ENCODE measurements at regions not wholly inside any gene's neighbourhood (a gene's known extent, or its start where the extent isn't known, plus 50 kb on each side); places are given as distances from the start of the nearest gene placed in this dataset.

GRCh38 chr18:51907687-51908597, 432.1 kb upstream of the DCC start:
- intact Hi-C loops (cut with DNase I): no loop called here

GRCh38 chr18:51908598-51908944, 431.4 kb upstream of the DCC start:
- ATAC-seq (ENCODE audit: poor library complexity): no peak
- intact Hi-C loops (cut with DNase I): no loop called here
- DNase-seq: no peak

More at GRCh38 chr18:51907687-51908597, 432.1 kb upstream of the DCC start:
- DNase-seq (no peak), ATAC-seq (ENCODE audit: poor library complexity) (no peak)

GRCh38 chr18:51911584-51911983, 428.4 kb upstream of the DCC start:
- intact Hi-C loops (cut with DNase I): no loop called here
- DNase-seq: no peak
- no peak for ATAC-seq (ENCODE audit: poor library complexity)

- no peak for ATAC-seq (ENCODE audit: poor library complexity)
- intact Hi-C loops (cut with DNase I): no loop called here
Measured at GRCh38 chr18:51912381-51912780, 427.6 kb upstream of the DCC start.

GRCh38 chr18:51915176-51915575, 424.8 kb upstream of the DCC start:
- ATAC-seq (ENCODE audit: poor library complexity) (no peak), DNase-seq (no peak)
- intact Hi-C loops (cut with DNase I): no loop called here

More at GRCh38 chr18:51912381-51912780, 427.6 kb upstream of the DCC start:
- no peak for DNase-seq

GRCh38 chr18:51921862-51922261, 418.1 kb upstream of the DCC start:
- intact Hi-C loops (cut with DNase I): no loop called here

GRCh38 chr18:51933903-51934302, 406.1 kb upstream of the DCC start:
- ATAC-seq (ENCODE audit: poor library complexity) (no peak), DNase-seq (no peak)
- intact Hi-C loops (cut with DNase I): no loop called here

More at GRCh38 chr18:51921862-51922261, 418.1 kb upstream of the DCC start:
- ATAC-seq (ENCODE audit: poor library complexity) (no peak), DNase-seq (no peak)

- intact Hi-C loops (cut with DNase I): no loop called here
- ATAC-seq (ENCODE audit: poor library complexity): no peak
- no peak for DNase-seq
Measured at GRCh38 chr18:51936115-51936514, 403.9 kb upstream of the DCC start.

- ATAC-seq (ENCODE audit: poor library complexity) (no peak), DNase-seq (no peak)
- intact Hi-C loops (cut with DNase I): no loop called here
Measured at GRCh38 chr18:51941999-51942398, 398.0 kb upstream of the DCC start.

GRCh38 chr18:51943281-51943680, 396.7 kb upstream of the DCC start:
- DNase-seq (no peak), ATAC-seq (ENCODE audit: poor library complexity) (no peak)
- intact Hi-C loops (cut with DNase I): no loop called here

GRCh38 chr18:51946946-51947345, 393.1 kb upstream of the DCC start:
- no peak for ATAC-seq (ENCODE audit: poor library complexity)
- no peak for DNase-seq
- intact Hi-C loops (cut with DNase I): no loop called here

GRCh38 chr18:51952844-51953243, 387.2 kb upstream of the DCC start:
- DNase-seq (no peak), ATAC-seq (ENCODE audit: poor library complexity) (no peak)
- intact Hi-C loops (cut with DNase I): no loop called here

- no peak for DNase-seq
- intact Hi-C loops (cut with DNase I): no loop called here
- ATAC-seq (ENCODE audit: poor library complexity): no peak
Measured at GRCh38 chr18:51953521-51953920, 386.5 kb upstream of the DCC start.

- no peak for ATAC-seq (ENCODE audit: poor library complexity)
- intact Hi-C loops (cut with DNase I): no loop called here
- no peak for DNase-seq
Measured at GRCh38 chr18:51955136-51955535, 384.9 kb upstream of the DCC start.

- ATAC-seq (ENCODE audit: poor library complexity): no peak
Measured at GRCh38 chr18:51957001-51957400, 383.0 kb upstream of the DCC start.

GRCh38 chr18:51980101-51980500, 359.9 kb upstream of the DCC start:
- no peak for ATAC-seq (ENCODE audit: poor library complexity)
- intact Hi-C loops (cut with DNase I): no loop called here
- DNase-seq: no peak

More at GRCh38 chr18:51957001-51957400, 383.0 kb upstream of the DCC start:
- no peak for DNase-seq
- intact Hi-C loops (cut with DNase I): no loop called here

GRCh38 chr18:51988277-51988676, 351.7 kb upstream of the DCC start:
- DNase-seq: no peak
- intact Hi-C loops (cut with DNase I): no loop called here
- ATAC-seq (ENCODE audit: poor library complexity): no peak

GRCh38 chr18:51997129-51997528, 342.9 kb upstream of the DCC start:
- ATAC-seq (ENCODE audit: poor library complexity) (no peak), DNase-seq (no peak)
- intact Hi-C loops (cut with DNase I): no loop called here

GRCh38 chr18:51998066-51998465, 341.9 kb upstream of the DCC start:
- intact Hi-C loops (cut with DNase I): no loop called here
- DNase-seq: no peak
- ATAC-seq (ENCODE audit: poor library complexity): no peak

GRCh38 chr18:51998711-51999110, 341.3 kb upstream of the DCC start:
- DNase-seq (no peak), ATAC-seq (ENCODE audit: poor library complexity) (no peak)
- intact Hi-C loops (cut with DNase I): no loop called here

- intact Hi-C loops (cut with DNase I): no loop called here
- no peak for DNase-seq
- no peak for ATAC-seq (ENCODE audit: poor library complexity)
Measured at GRCh38 chr18:51999351-51999750, 340.6 kb upstream of the DCC start.
